K562 (cell line): ENCODE measurements at regions not wholly inside any gene's neighbourhood (a gene's known extent, or its start where the extent isn't known, plus 50 kb on each side); places are given as distances from the start of the nearest gene placed in this dataset.

ENCODE experiments used
- ATAC-seq: fragments of 200-7000 bp; cut with Tn5 transposase; 3 replicates; pipeline ENCODE4 v1.9.1; 2020; ENCODE audit warnings: moderate library complexity
- BruUV-seq: library from RNA; stranded (reverse); fragments of 400-500 nt; replicated peaks from 2 replicates; lab custom pipeline; 2021; lab: Mats Ljungman, UMichigan
- CTCF ChIA-PET: fragments of 300-600 bp; formaldehyde crosslinking; extraction: SDS; loops from one replicate; lab custom pipeline; 2021; ENCODE audit warnings: low intra/inter-chr PET ratio; lab: Yijun Ruan, JAX
- POLR2A ChIA-PET: fragments of 300-600, 350-650 bp; sonication (Branson Sonifier 250); formaldehyde crosslinking; extraction: SDS; loops from one replicate; lab custom pipeline; 2021; ENCODE audit warnings: antibody characterized with exemption, inconsistent platforms; lab: Yijun Ruan, JAX
- DNase-seq, 4 experiments: peaks; one replicate each; pipeline versions ENCODE4 v3.0.0 to v3.0.0-alpha.2; 2011 to 2018; ENCODE audit warnings: low spot score in 3 of 4, mixed read lengths in 3 of 4; ENCODE audit errors: extremely low read depth in 1 of 4
- FAIRE-seq: peaks from 2 replicates; lab custom pipeline; 2011; peaks lifted over from hg19 to GRCh38; lab: Jason Lieb, UNC
- H2AFZ ChIP-seq: 2 replicates; pipeline ENCODE4 v1.6.0; 2011; ENCODE audit warnings: low read depth, low read length, control low read depth, inconsistent platforms
- H3K27ac ChIP-seq: fragments of 200-600 bp; 3 replicates; pipeline ENCODE4 v1.8.0; 2011; ENCODE audit warnings: low read depth, mild to moderate bottlenecking, control low read depth, inconsistent platforms, low read length, moderate library complexity, mixed read lengths; ENCODE audit errors: extremely low read depth
- H3K27me3 ChIP-seq, 2 experiments: fragments of 300-600 bp in 1 of 2; 2 replicates in 1 of 2; 3 replicates in 1 of 2; pipeline versions ENCODE4 v1.6.0 to v1.8.0; 2011; ENCODE audit warnings: inconsistent platforms in 2 of 2, low read length in 2 of 2, mild to moderate bottlenecking in 1 of 2, mixed read lengths in 1 of 2, moderate library complexity in 1 of 2; ENCODE audit not compliant: control insufficient read depth in 2 of 2, insufficient read depth in 2 of 2
- H3K36me3 ChIP-seq: fragments of 300-600 bp; 3 replicates; pipeline ENCODE4 v1.8.0; 2011; ENCODE audit warnings: mild to moderate bottlenecking, low read length, inconsistent platforms; ENCODE audit not compliant: control insufficient read depth, insufficient read depth
- H3K4me1 ChIP-seq, 2 experiments: fragments of 200-600 bp in 1 of 2; replicated peaks in 1 of 2; 2 replicates in 1 of 2; 3 replicates in 1 of 2; pipeline versions ENCODE4 v1.5.1 to v1.8.0; 2011; ENCODE audit warnings: inconsistent platforms in 2 of 2, low read length in 2 of 2, mild to moderate bottlenecking in 1 of 2, mixed read lengths in 1 of 2, moderate library complexity in 1 of 2; ENCODE audit not compliant: control insufficient read depth in 2 of 2, insufficient read depth in 2 of 2
- H3K4me2 ChIP-seq: 2 replicates; pipeline ENCODE4 v1.6.1; 2011; ENCODE audit warnings: low read length, control low read depth, inconsistent platforms, mixed read lengths; ENCODE audit not compliant: insufficient read depth
- H3K4me3 ChIP-seq: fragments of 200-600 bp; sonication (generic), shearing (Covaris generic); 2 replicates; pipeline ENCODE4 v1.5.1; 2016; ENCODE audit warnings: control low read depth, inconsistent platforms
- H3K79me2 ChIP-seq: fragments of 200-600 bp; 3 replicates; pipeline ENCODE4 v1.8.0; 2011; ENCODE audit warnings: low read length, inconsistent platforms; ENCODE audit not compliant: control insufficient read depth, insufficient read depth
- H3K9ac ChIP-seq, 2 experiments: 2 replicates each; pipeline versions ENCODE4 v1.6.0 to v1.6.1; 2011; ENCODE audit warnings: low read depth in 2 of 2, low read length in 2 of 2, control low read depth in 1 of 2, inconsistent platforms in 1 of 2, mild to moderate bottlenecking in 1 of 2, mixed read lengths in 1 of 2; ENCODE audit not compliant: insufficient read depth in 1 of 2
- H3K9me1 ChIP-seq: one replicate; pipeline ENCODE4 v1.6.0; 2011; ENCODE audit warnings: inconsistent platforms, mild to moderate bottlenecking, low read length, moderate library complexity; ENCODE audit not compliant: control insufficient read depth, insufficient read depth
- H3K9me3 ChIP-seq: replicated peaks from 2 replicates; pipeline ENCODE4 v1.5.1; 2011; ENCODE audit warnings: low read depth, low read length, inconsistent platforms; ENCODE audit not compliant: control insufficient read depth, insufficient read depth
- H4K20me1 ChIP-seq: replicated peaks from 2 replicates; pipeline ENCODE4 v1.6.1; 2011; ENCODE audit warnings: low read length, inconsistent platforms, mixed read lengths; ENCODE audit not compliant: control insufficient read depth, insufficient read depth
- FOXA1 ChIP-seq: fragments of 450-650 bp; IDR thresholded peaks from 2 replicates; pipeline ENCODE4 v1.6.1; 2016; ENCODE audit warnings: mild to moderate bottlenecking, borderline replicate concordance
- KDM1A ChIP-seq, 2 experiments: fragments of 450-650 bp; IDR thresholded peaks; 2 replicates each; pipeline ENCODE4 v1.6.1; 2016; ENCODE audit warnings: mild to moderate bottlenecking in 2 of 2
- SNAPC5 ChIP-seq: fragments of 250-450 bp; sonication (Bioruptor Pico); IDR thresholded peaks from 2 replicates; pipeline ENCODE4 v1.8.0; 2021; ENCODE audit warnings: moderate library complexity, mild to moderate bottlenecking, inconsistent platforms
- SUPT5H ChIP-seq: fragments of 450-650 bp; IDR thresholded peaks from 2 replicates; pipeline ENCODE4 v1.6.1; 2016
- ZBTB2 ChIP-seq: fragments of 450-650 bp; IDR thresholded peaks from 2 replicates; pipeline ENCODE4 v1.6.1; 2016; ENCODE audit warnings: antibody characterized with exemption
- ZNF699 ChIP-seq: fragments of 250-450 bp; sonication (Bioruptor Pico); IDR thresholded peaks from 2 replicates; pipeline ENCODE4 v1.8.0; 2021; ENCODE audit warnings: mild to moderate bottlenecking, moderate library complexity; ENCODE audit not compliant: insufficient replicate concordance
- in situ Hi-C: fragments of 300-500 bp; cut with MboI; formaldehyde crosslinking; loops from 4 replicates; pipeline ENCODE4 v1.15.0; 2018; ENCODE audit warnings: inconsistent platforms, mixed read lengths
- intact Hi-C: fragments of 100-400 bp; cut with micrococcal nuclease; formaldehyde crosslinking; loops from 2 replicates; pipeline ENCODE4 v1.14.2; 2022

GRCh38 chr4:74621616-74622015 lies 172.7 kb downstream of the BTC start:
- DNase-seq (no peak), ATAC-seq (no peak), FAIRE-seq (no peak)
- Histone ChIP-seq H3K36me3 (no peaks in the 10 kb centered on the region), H3K4me2 (no peak overlapping the region), H4K20me1 (no peaks in the 10 kb centered on the region), H3K4me3 (no peak overlapping the region), H3K9ac (no peak overlapping the region), H3K9me1 (no peaks in the 10 kb centered on the region), H3K27ac (no peak overlapping the region), H3K4me1 (peaks cover 0 to 8% of the 10 kb centered on the region in 2 experiments; a peak in 2 of 5 replicates), H3K79me2 (no peaks in the 10 kb centered on the region), H2AFZ (no peak overlapping the region), H3K27me3 (no peaks in the 10 kb centered on the region), H3K9me3 (no peaks in the 10 kb centered on the region)
- no TSS peak for BruUV-seq
- ChIA-PET CTCF (interaction anchor here (2.1 kb wide), 1 partner anchor 301 kb away, joined by 6 read pairs; no protein-coding TSS in a partner anchor), POLR2A (no interaction called here)
- TF ChIP-seq ZBTB2: no peak
- TF ChIP-seq ZNF699: no peak
- TF ChIP-seq FOXA1: no peak
- no peak for TF ChIP-seq SNAPC5 (CRISPR knock-in tag)
- no peak for TF ChIP-seq SUPT5H
- TF ChIP-seq KDM1A (IDR thresholded peaks at IDR 0.05): no peak
- in situ Hi-C loops: no loop called here
- intact Hi-C loops: loop anchor here (2.0 to 5.0 kb wide), 2 partner anchors 189 to 393 kb away; no protein-coding TSS in a partner anchor
